Renal pelvis (tissue), 1 donor: ENCODE measurements at regions not wholly inside any gene's neighbourhood (a gene's known extent, or its start where the extent isn't known, plus 50 kb on each side); places are given as distances from the start of the nearest gene placed in this dataset.

Source experiments
- DNase-seq: peaks from one replicate; pipeline ENCODE4 v3.0.0-alpha.2; 2013

- no peak for DNase-seq
These were observed 354.6 kb downstream of the ZSWIM6 start for GRCh38 chr5:61686491-61687257.

- DNase-seq: no peak
These were observed 355.3 kb downstream of the ZSWIM6 start for GRCh38 chr5:61687371-61687770.

- DNase-seq: no peak
These were observed 357.2 kb downstream of the ZSWIM6 start for GRCh38 chr5:61689153-61689846.

GRCh38 chr5:61697809-61698558 lies 365.9 kb downstream of the ZSWIM6 start:
- no peak for DNase-seq

- no peak for DNase-seq
These were observed 370.0 kb downstream of the ZSWIM6 start for GRCh38 chr5:61701877-61702602.

- no peak for DNase-seq
These were observed 370.7 kb downstream of the ZSWIM6 start for GRCh38 chr5:61702784-61703183.

GRCh38 chr5:61704289-61704688 lies 372.2 kb downstream of the ZSWIM6 start:
- DNase-seq: no peak

- no peak for DNase-seq
These were observed 374.7 kb downstream of the ZSWIM6 start for GRCh38 chr5:61706751-61707150.

- no peak for DNase-seq
These were observed 387.1 kb downstream of the ZSWIM6 start for GRCh38 chr5:61719124-61719523.

GRCh38 chr5:61720829-61721228 lies 388.8 kb downstream of the ZSWIM6 start:
- no peak for DNase-seq

GRCh38 chr5:61724102-61724501 lies 392.0 kb downstream of the ZSWIM6 start:
- DNase-seq: no peak

- DNase-seq: no peak
These were observed 396.2 kb downstream of the ZSWIM6 start for GRCh38 chr5:61728287-61728686.

- DNase-seq: no peak
These were observed 398.8 kb downstream of the ZSWIM6 start for GRCh38 chr5:61730866-61731265.

GRCh38 chr5:61731267-61731945 lies 399.3 kb downstream of the ZSWIM6 start:
- no peak for DNase-seq

- peak; percentile 10 for DNase-seq
These were observed 399.9 kb downstream of the ZSWIM6 start for GRCh38 chr5:61731946-61732314.

- peak; percentile 4 for DNase-seq
These were observed 400.3 kb downstream of the ZSWIM6 start for GRCh38 chr5:61732369-61732768.

- no peak for DNase-seq
These were observed 400.7 kb downstream of the ZSWIM6 start for GRCh38 chr5:61732796-61733195.

GRCh38 chr5:61734001-61734400 lies 401.9 kb downstream of the ZSWIM6 start:
- DNase-seq: no peak

- no peak for DNase-seq
These were observed 402.9 kb downstream of the ZSWIM6 start for GRCh38 chr5:61734966-61735365.

- DNase-seq: no peak
These were observed 403.5 kb downstream of the ZSWIM6 start for GRCh38 chr5:61735531-61735930.

GRCh38 chr5:61735995-61736394 lies 403.9 kb downstream of the ZSWIM6 start:
- DNase-seq: peak; percentile 21
